ENCODE measurements at regions not wholly inside any gene's neighbourhood (a gene's known extent, or its start where the extent isn't known, plus 50 kb on each side); places are given as distances from the start of the nearest gene placed in this dataset.

GRCh38 chr3:8183627-8184026, 318.0 kb upstream of the LMCD1 start:
- Histone ChIP-seq H3K4me3 (no peak overlapping the region), H3K4me1 (ENCODE audit: control insufficient read depth, insufficient read depth, low read length) (no peaks in the 10 kb centered on the region), H3K36me3 (ENCODE audit: control insufficient read depth in 2 of 2, insufficient read depth in 2 of 2, low read length in 1 of 2) (no peaks in the 10 kb centered on the region), H3K9ac (ENCODE audit: control insufficient read depth, insufficient read depth, low read length) (no peak overlapping the region), H3K9me3 (replicated peaks; ENCODE audit: control insufficient read depth, insufficient read depth, low read length) (no peaks in the 10 kb centered on the region), H3K27me3 (replicated peaks in 1 of 2; ENCODE audit: control insufficient read depth in 2 of 2, insufficient read depth in 2 of 2, low read length in 1 of 2) (no peaks in the 10 kb centered on the region), H3K79me2 (ENCODE audit: control insufficient read depth, insufficient read depth, low read length) (no peaks in the 10 kb centered on the region), H3K4me2 (ENCODE audit: control insufficient read depth, insufficient read depth) (no peak overlapping the region), H4K20me1 (ENCODE audit: control insufficient read depth, insufficient read depth) (no peaks in the 10 kb centered on the region), H2AFZ (ENCODE audit: control insufficient read depth, low read depth, low read length) (0 out of 2 replicates have a peak overlapping the region, but pooled peaks have one; percentile 23), H3K27ac (ENCODE audit: control insufficient read depth, insufficient read depth) (no peak overlapping the region)
- WGBS (ENCODE audit: insufficient coverage, insufficient replicate concordance, low lambda C conversion rate, missing lambda C conversion rate), result 11% methylated on average over 3 of the region's 3 CpGs
- in situ Hi-C loops (cut with MboI), result no loop called here
- peak; percentile 64 for ATAC-seq
- no TSS peak for BruUV-seq (replicated peaks)
- FAIRE-seq, result no peak
- TF ChIP-seq BACH1 (IDR thresholded peaks at IDR 0.05; ENCODE audit: borderline replicate concordance), result no peak
- peak in 1 of 2 experiments; percentile 53; a peak in 1 of 4 replicates for TF ChIP-seq BHLHE40 (IDR thresholded peaks at IDR 0.05; ENCODE audit: borderline replicate concordance in 1 of 2, low read depth in 2 of 2, low read length in 1 of 2)
- no peak for TF ChIP-seq NKRF (conservative IDR thresholded peaks at IDR 0.05)
- ChIA-PET CTCF (no interaction called here), RAD21 (ENCODE audit: unreplicated experiment) (no interaction called here), SMC1A (ENCODE audit: uncharacterized antibody, unreplicated experiment) (no interaction called here), POLR2A (no interaction called here)
- DNase-seq (ENCODE audit: low read depth, low spot score), result no peak
- intact Hi-C loops (cut with micrococcal nuclease; ENCODE audit: unreplicated experiment), result no loop called here

GRCh38 chr3:8186213-8186612, 315.4 kb upstream of the LMCD1 start:
- in situ Hi-C loops (cut with MboI) (no loop called here), intact Hi-C loops (cut with micrococcal nuclease; ENCODE audit: unreplicated experiment) (no loop called here)
- BruUV-seq (replicated peaks), result no TSS peak
- Histone ChIP-seq H3K36me3 (ENCODE audit: control insufficient read depth in 2 of 2, insufficient read depth in 2 of 2, low read length in 1 of 2) (no peaks in the 10 kb centered on the region), H3K27ac (ENCODE audit: control insufficient read depth, insufficient read depth) (no peak overlapping the region), H3K4me3 (no peak overlapping the region), H3K9me3 (replicated peaks; ENCODE audit: control insufficient read depth, insufficient read depth, low read length) (no peaks in the 10 kb centered on the region), H3K79me2 (ENCODE audit: control insufficient read depth, insufficient read depth, low read length) (no peaks in the 10 kb centered on the region), H3K27me3 (replicated peaks in 1 of 2; ENCODE audit: control insufficient read depth in 2 of 2, insufficient read depth in 2 of 2, low read length in 1 of 2) (no peaks in the 10 kb centered on the region), H3K4me1 (ENCODE audit: control insufficient read depth, insufficient read depth, low read length) (no peaks in the 10 kb centered on the region), H3K9ac (ENCODE audit: control insufficient read depth, insufficient read depth, low read length) (no peak overlapping the region), H4K20me1 (ENCODE audit: control insufficient read depth, insufficient read depth) (no peaks in the 10 kb centered on the region), H3K4me2 (ENCODE audit: control insufficient read depth, insufficient read depth) (no peak overlapping the region), H2AFZ (ENCODE audit: control insufficient read depth, low read depth, low read length) (no peak overlapping the region)
- ChIA-PET SMC1A (ENCODE audit: uncharacterized antibody, unreplicated experiment) (no interaction called here), RAD21 (ENCODE audit: unreplicated experiment) (no interaction called here), CTCF (no interaction called here), POLR2A (no interaction called here)
- WGBS (ENCODE audit: insufficient coverage, insufficient replicate concordance, low lambda C conversion rate, missing lambda C conversion rate), result 0% methylated on average over 3 of the region's 3 CpGs
- DNase-seq (ENCODE audit: low read depth, low spot score) (no peak), ATAC-seq (no peak), FAIRE-seq (no peak)
- TF ChIP-seq ZBTB40 (IDR thresholded peaks at IDR 0.05; ENCODE audit: borderline replicate concordance) (no peak), STAT3 (IDR thresholded peaks at IDR 0.05; ENCODE audit: low read depth, low read length) (no peak)
